Keratinocyte (primary cell): ENCODE measurements at regions not wholly inside any gene's neighbourhood (a gene's known extent, or its start where the extent isn't known, plus 50 kb on each side); places are given as distances from the start of the nearest gene placed in this dataset.

Experiments used
- EZH2 ChIP-seq: IDR thresholded peaks from one replicate; pipeline ENCODE4 v1.6.1; 2012; ENCODE audit warnings: inconsistent platforms, mild to moderate bottlenecking, low read length, moderate library complexity
- TF ChIP-seq, protein P1 (sequence below), 3 experiments: IDR thresholded peaks in 1 of 3; conservative IDR thresholded peaks in 1 of 3; optimal IDR thresholded peaks in 1 of 3; 2 replicates in 2 of 3; 3 replicates in 1 of 3; pipeline versions ENCODE3 to v1.5.1; 2011; ENCODE audit warnings: low read length in 3 of 3, mild to moderate bottlenecking in 3 of 3, moderate library complexity in 2 of 3, control low read depth in 1 of 3, inconsistent platforms in 1 of 3; ENCODE audit not compliant: insufficient read depth in 2 of 3; ENCODE audit errors: extremely low read depth in 1 of 3

DNA sequence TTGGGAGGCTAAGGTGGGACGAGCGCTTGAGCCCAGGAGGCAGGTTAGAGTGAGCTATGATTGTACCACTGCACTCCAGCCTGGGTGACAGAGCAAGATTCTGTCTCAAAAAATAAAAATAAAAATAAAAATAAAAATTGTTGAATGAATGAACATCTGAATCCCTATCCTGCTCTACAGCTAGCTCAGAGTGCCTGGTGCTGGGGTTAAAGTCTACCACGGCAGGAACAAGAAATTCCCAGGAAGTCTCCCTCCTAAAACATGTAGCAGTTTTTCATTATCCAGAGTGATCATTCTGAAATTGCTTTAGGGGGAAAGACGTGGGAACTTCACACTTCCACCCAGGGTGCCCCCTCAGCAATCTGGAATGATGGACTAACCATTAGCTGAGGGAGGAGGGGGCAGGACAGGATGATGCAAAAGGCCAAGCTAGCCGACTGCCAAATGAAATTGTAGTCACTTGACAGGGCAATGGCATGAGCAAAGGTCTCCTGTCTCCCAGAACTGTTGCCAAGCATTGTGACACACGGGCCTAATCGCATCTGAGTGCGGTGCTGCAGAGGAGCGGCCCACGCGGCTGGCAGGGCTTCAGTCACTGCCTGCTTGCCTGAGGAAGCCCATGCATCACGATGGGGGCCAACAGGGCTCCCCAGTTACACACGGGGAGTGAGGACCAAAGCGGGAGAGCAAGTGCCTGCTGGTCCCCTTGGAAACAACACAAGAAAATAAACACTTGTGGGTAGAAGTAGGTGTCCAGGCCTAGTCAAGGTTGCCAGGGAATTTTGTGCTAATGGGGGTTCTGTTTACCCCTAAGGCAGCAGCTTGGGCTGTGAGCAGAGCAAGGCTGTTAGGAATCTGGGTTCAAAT is 85.7 kb downstream of the NENF start:
- TF ChIP-seq, protein P1, sequence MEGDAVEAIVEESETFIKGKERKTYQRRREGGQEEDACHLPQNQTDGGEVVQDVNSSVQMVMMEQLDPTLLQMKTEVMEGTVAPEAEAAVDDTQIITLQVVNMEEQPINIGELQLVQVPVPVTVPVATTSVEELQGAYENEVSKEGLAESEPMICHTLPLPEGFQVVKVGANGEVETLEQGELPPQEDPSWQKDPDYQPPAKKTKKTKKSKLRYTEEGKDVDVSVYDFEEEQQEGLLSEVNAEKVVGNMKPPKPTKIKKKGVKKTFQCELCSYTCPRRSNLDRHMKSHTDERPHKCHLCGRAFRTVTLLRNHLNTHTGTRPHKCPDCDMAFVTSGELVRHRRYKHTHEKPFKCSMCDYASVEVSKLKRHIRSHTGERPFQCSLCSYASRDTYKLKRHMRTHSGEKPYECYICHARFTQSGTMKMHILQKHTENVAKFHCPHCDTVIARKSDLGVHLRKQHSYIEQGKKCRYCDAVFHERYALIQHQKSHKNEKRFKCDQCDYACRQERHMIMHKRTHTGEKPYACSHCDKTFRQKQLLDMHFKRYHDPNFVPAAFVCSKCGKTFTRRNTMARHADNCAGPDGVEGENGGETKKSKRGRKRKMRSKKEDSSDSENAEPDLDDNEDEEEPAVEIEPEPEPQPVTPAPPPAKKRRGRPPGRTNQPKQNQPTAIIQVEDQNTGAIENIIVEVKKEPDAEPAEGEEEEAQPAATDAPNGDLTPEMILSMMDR (optimal IDR thresholded peaks at IDR 0.05 in 1 of 3, IDR thresholded peaks at IDR 0.05 in 1 of 3, conservative IDR thresholded peaks at IDR 0.05 in 1 of 3; ENCODE audit: extremely low read depth in 1 of 3, insufficient read depth in 2 of 3, low read length in 3 of 3), result no peak
- TF ChIP-seq EZH2, result no peak
